CD4-positive, alpha-beta T cell treated with Interleukin-1 beta for 1 hour (primary cell): ENCODE measurements at regions not wholly inside any gene's neighbourhood (a gene's known extent, or its start where the extent isn't known, plus 50 kb on each side); places are given as distances from the start of the nearest gene placed in this dataset.

ENCODE experiments used
- DNase-seq, 2 donors: peaks; one replicate each; pipeline ENCODE4 v3.0.0-alpha.2; 2020 to 2022

DNA sequence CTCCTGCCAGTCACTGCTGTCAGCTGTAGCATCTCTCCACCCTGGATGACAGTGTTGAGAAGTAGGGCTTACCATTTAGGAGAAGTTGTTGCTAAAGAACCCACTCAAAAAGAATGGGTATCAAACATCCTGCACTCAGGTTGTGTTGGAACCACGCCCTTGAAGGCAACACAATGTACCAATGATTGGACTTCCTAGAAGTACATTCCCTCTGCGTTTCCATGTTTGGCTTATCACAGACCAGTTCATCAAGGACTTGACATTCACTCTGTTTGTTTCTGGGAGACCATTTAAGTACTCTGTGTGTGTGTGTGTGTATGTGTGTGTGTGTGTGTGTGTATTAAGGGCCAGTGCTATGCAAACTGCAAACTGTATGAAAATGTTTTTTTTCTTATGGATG is 200.6 kb upstream of the GATB start:
- DNase-seq = no peak

DNA sequence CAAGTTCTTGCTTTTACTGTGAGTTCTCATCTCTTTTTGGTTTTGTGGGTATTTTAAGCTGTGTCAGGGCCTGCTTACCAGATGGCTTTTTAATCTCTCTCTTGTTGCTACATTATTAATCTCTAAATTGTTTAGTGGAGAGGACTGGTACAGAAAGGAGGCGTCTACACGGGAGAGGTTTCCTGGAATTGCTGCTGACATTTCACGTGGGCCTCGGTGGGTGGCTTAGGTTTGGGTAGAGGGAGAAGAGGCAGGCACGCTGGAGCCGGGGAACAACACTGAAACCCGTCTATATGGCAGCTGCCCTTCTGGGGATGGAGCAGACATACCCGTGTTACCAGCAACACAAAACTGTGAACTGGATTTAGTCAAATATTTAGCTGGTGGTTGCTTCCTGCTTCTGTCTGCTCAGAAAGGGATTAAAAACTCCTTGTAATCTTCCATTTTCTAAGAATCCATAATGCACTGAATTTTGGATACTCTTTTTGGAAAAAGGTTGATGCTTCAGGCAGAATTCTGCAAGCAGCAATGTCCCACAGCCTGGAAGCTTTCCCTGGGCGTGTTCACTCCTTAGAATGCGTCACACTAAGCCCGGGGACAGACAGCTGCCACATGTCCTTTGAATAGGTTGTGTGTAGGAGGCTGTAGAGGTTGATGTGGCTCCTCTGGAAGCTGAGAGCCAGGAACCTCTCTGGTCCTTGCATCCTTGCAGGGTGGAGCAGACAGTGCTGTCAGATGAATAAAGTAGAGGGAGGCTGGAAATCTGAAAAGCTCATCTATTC is 199.8 kb upstream of the GATB start:
- no peak for DNase-seq

- DNase-seq = no peak
Observed at GRCh38 chr4:151957153-151957552, 196.3 kb upstream of the GATB start.

DNA sequence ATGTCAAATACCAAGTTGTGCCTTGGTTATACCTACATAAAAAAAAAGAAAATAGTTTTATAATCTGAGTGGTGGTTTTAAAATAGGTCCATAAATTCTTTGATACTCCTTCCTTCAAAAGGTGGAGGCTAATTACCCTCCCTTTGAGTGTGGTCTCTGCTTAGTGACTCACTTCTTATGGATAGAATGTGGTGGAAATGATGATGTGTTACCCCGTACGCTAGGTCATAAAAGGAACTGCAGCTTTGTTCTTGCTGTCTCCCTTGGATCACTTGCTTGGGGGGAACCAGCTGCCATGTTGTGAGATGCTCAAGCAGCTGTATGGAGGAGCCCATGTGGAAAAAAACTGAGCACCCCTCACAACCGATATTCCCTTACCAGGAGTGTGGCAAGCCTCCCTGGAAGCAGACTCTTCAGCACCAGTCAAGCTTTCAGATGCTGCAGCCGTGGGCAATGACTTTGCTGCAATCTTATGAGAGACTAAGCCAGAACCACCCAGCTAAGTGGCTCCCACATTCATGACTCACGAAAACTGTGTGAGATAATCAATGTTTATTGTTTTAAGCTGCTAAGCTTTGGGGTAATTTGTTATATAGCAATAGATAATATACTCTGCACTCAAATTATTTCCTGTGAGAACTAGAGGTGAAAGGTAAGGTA is 195.0 kb upstream of the GATB start:
- DNase-seq = no peak

- no peak for DNase-seq
Observed at GRCh38 chr4:151953795-151954372, 193.1 kb upstream of the GATB start.

GRCh38 chr4:151953312-151953711 is 192.5 kb upstream of the GATB start:
- DNase-seq = no peak

- no peak for DNase-seq
Observed at GRCh38 chr4:151952711-151953254, 192.0 kb upstream of the GATB start.

GRCh38 chr4:151952137-151952536 is 191.3 kb upstream of the GATB start:
- DNase-seq = no peak

DNA sequence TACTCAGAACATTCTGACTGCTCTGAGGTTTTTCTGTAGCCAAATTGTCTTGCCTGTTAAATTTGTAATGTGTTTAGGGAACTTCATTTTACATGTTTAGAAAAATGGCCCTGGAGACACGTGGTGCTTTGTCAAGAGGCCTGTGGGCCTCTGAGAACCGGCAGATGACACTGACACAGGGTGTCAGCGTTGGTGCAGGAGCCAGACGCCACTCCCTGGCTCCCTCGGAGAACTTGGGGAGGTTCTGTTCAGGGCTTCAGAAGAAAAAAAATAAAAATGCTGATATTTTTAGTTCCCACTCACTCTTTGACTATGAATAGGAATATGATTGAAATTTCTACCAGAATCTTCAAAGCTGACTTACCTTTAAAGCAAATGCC is 190.9 kb upstream of the GATB start:
- DNase-seq = no peak

- DNase-seq = no peak
Observed at GRCh38 chr4:151950993-151951670, 190.3 kb upstream of the GATB start.

DNA sequence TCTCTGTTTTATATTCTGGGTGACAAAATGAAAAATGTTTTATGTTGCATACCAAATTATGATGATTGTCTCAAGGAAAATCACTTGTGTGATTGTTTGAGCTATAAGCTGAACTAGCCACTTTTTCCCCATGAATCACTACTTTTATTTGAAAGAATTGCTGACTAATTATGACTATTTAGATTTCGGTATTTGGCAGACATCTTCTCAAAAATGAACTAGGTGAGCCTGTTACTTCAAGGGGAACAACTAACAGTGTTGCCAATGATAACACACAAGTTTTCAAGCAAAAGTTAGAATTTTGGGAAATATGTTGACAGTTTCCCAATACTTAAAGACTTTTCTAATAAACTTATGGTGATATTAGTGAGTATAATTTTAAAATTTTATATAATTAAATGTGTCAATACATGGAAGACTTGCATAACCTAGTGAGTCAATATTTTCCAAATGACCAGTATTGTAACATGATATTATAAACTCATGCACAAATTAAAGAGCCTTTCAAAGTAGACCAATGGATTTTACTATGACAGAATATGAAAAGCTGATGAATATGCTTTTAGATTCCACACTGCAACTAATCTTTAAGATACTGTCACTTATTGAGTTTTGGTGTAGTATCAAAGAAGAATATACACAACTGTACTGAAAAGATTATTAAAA is 187.7 kb upstream of the GATB start:
- no peak for DNase-seq

DNA sequence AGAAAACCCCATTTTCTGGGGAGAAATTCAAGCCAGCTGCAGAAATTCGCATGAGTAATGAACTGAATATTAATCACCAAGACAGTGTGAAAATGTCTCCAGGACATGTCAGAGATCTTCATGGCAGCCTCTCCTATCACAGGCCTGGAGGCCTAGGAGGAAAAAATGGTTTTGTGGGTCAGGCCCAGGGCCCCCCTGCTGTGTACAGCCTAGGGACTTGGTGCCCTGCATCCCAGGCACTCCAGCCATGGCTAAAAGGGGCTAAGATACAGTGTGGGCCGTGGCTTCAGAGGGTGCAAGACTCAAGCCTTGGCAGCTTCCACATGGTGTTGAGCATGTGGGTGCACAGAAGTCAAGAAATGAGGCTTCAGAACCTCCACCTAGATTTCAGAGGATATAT is 185.9 kb upstream of the GATB start:
- no peak for DNase-seq

DNA sequence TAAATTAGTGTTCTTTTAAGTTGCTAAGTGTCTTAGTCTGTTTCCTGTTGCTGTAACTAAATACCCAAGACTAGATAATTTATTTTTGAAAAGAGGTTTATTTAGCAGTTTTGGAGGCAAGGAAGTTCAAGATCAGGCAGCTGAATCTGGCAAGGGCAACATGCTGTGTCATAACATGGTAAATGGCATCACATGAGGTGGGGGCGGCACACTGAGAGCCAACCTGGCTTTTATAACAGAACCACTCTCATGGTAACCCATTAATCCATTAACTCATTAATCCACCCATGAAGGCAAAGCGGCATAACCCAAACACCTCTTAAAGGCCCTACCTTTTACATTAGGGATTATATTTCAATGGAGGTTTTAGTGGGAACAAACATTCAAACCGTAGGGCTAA is 182.2 kb upstream of the GATB start:
- DNase-seq = no peak

DNA sequence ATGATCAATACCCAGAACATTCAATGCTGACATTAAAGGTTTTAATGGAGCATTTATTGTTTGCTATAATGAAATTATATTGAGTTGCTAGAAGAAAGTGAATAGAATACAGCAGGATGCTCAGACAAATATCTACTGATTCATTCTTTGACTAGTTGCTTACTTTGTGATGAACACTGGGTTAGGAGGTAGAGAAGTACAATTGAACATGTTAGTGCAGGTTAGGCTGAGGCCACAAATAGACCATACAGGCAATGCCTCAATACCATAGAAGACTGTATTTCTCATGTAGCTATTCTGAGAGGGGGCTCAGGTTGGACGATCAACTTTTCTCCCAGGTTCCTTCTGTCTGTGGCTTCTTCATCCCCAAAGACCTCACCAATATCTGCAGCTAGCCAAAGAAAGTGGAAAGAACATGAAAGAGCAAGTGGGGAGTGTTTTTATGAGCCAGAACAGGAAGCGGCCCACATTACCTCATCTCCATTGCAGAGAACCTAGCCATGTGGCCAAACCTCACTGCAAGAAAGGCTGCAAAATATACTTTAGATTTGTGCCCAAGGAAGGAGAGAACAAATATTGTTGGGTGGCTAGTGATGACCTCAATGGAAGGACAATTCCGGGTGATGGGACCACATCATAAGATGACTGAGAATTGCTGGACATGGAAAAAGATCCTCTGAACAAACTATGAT is 180.3 kb upstream of the GATB start:
- no peak for DNase-seq

DNA sequence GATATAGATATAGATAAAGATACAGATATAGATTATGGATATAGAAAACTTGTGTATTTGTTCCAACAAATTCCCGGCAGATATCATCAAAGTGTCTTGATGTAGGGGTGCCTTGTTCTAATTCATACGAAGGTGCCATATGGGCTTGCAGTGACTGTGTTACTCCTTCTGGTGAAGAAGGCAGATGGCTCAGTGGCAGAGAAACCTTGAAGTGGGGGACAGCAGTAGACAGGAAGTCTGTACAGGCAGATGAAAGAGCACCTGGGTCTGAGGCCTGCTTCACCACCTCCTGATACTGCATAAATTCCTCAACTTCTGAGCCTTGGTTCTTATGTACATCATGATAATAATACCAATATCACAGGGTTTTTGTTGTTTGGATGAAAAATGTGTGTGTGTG is 179.5 kb upstream of the GATB start:
- DNase-seq = peak in 1 of 2 donors; percentile 1

- no peak for DNase-seq
Observed at GRCh38 chr4:151939670-151940069, 178.9 kb upstream of the GATB start.

DNA sequence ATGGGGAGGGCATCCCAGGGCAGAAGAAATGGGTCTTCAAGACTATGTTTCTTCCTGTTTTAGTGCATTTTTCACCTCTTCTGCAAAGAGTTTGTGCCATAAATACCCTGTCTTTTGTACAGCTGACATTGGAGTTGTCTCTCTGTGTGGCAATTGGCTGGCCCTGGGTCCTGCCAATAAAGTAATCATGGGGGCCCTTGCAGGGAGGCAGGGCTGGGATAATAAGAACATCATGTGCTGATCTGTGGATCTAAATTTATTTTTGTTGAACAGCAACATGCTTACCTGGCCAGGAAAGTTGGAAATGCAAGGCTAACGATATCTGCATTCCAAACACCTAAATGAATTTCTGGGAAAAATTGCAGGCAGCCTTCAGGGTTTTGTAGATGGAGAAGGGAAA is 174.6 kb upstream of the GATB start:
- no peak for DNase-seq

GRCh38 chr4:151934766-151935165 is 174.0 kb upstream of the GATB start:
- DNase-seq = no peak

GRCh38 chr4:151933122-151933827 is 172.5 kb upstream of the GATB start:
- no peak for DNase-seq

GRCh38 chr4:151931563-151931962 is 170.8 kb upstream of the GATB start:
- DNase-seq = no peak

GRCh38 chr4:151930372-151930771 is 169.6 kb upstream of the GATB start:
- no peak for DNase-seq

DNA sequence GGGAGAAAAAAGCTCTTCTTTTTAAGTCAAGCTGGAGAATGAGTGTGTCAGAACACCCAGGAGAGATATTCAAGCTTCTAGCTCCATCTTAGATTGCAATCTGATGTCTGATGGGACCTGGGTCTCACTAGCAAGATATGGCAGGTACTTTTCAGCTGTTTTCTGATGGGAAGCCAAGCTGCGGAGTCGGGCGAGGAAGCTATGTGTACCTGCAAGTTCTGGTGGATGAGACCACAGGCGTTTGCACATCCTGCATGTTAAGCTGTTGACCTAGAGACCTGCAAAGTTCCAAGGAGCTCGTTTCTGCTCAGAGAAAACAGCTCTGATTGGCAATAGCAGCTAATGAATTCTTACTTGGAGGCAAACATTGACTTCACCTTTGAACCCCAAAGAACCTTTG is 167.3 kb upstream of the GATB start:
- no peak for DNase-seq
